Endothelial cell of umbilical vein (primary cell): ENCODE measurements at regions not wholly inside any gene's neighbourhood (a gene's known extent, or its start where the extent isn't known, plus 50 kb on each side); places are given as distances from the start of the nearest gene placed in this dataset.

Experiments
- BruUV-seq: library from RNA; stranded (reverse); fragments of 400-500 nt; replicated peaks from 2 replicates; lab custom pipeline; 2021; lab: Mats Ljungman, UMichigan
- CTCF ChIA-PET: fragments of 300-600, 350-600 bp; sonication (Branson Sonifier 250); formaldehyde crosslinking; loops from one replicate; lab custom pipeline; 2021; ENCODE audit warnings: antibody characterized with exemption, inconsistent platforms; lab: Charles Lee
- POLR2A ChIA-PET: fragments of 300-600, 350-600 bp; sonication (Branson Sonifier 250); formaldehyde crosslinking; loops from one replicate; lab custom pipeline; 2021; ENCODE audit warnings: antibody characterized with exemption, inconsistent platforms; lab: Charles Lee
- DNase-seq: peaks from one replicate; pipeline ENCODE4 v3.0.0-alpha.2; 2011; ENCODE audit warnings: low read depth, low spot score
- FAIRE-seq: peaks from 2 replicates; lab custom pipeline; 2011; peaks lifted over from hg19 to GRCh38; lab: Jason Lieb, UNC
- H2AFZ ChIP-seq: 2 replicates; pipeline ENCODE4 v1.6.0; 2012; ENCODE audit warnings: low read depth, low read length, control low read depth, inconsistent platforms
- H3K27ac ChIP-seq: 2 replicates; pipeline ENCODE4 v1.5.1; 2011; ENCODE audit warnings: low read depth, mild to moderate bottlenecking, control low read depth, low read length, moderate library complexity; ENCODE audit not compliant: insufficient read depth
- H3K27me3 ChIP-seq, 2 experiments: 2 replicates each; pipeline versions ENCODE4 v1.6.0 to v1.6.1; 2011; ENCODE audit warnings: low read length in 2 of 2, mixed read lengths in 1 of 2; ENCODE audit not compliant: control insufficient read depth in 2 of 2, insufficient read depth in 2 of 2
- H3K36me3 ChIP-seq, 2 experiments: 2 replicates in 1 of 2; 3 replicates in 1 of 2; pipeline ENCODE4 v1.5.1; 2011; ENCODE audit warnings: low read length in 2 of 2, mild to moderate bottlenecking in 1 of 2, moderate library complexity in 1 of 2; ENCODE audit not compliant: control insufficient read depth in 2 of 2, insufficient read depth in 2 of 2; ENCODE audit errors: extremely low read depth in 1 of 2
- H3K4me1 ChIP-seq: 3 replicates; pipeline ENCODE4 v1.5.1; 2011; ENCODE audit warnings: mild to moderate bottlenecking, low read length; ENCODE audit not compliant: control insufficient read depth, insufficient read depth; ENCODE audit errors: extremely low read depth
- H3K4me2 ChIP-seq: 2 replicates; pipeline ENCODE4 v1.6.1; 2011; ENCODE audit warnings: low read length, control low read depth, mixed read lengths; ENCODE audit not compliant: insufficient read depth
- H3K4me3 ChIP-seq, 3 experiments: fragments of 200-600 bp in 1 of 3; sonication (generic), shearing (Covaris generic) in 1 of 3; replicated peaks in 1 of 3; 2 replicates each; pipeline ENCODE4 v1.5.1; 2011 to 2016; ENCODE audit warnings: control low read depth in 3 of 3, low read length in 3 of 3, mild to moderate bottlenecking in 2 of 3, inconsistent platforms in 1 of 3, low read depth in 1 of 3, moderate library complexity in 1 of 3; ENCODE audit not compliant: insufficient read depth in 1 of 3
- H3K79me2 ChIP-seq: 2 replicates; pipeline ENCODE4 v1.6.0; 2012; ENCODE audit warnings: low read length, inconsistent platforms; ENCODE audit not compliant: control insufficient read depth, insufficient read depth
- H3K9ac ChIP-seq: replicated peaks from 2 replicates; pipeline ENCODE3; 2011; ENCODE audit warnings: low read length, control low read depth; ENCODE audit not compliant: insufficient read depth; ENCODE audit errors: extremely low read depth
- H3K9me1 ChIP-seq: replicated peaks from 3 replicates; pipeline ENCODE4 v1.6.0; 2011; ENCODE audit warnings: mild to moderate bottlenecking, low read length; ENCODE audit not compliant: control insufficient read depth, insufficient read depth; ENCODE audit errors: extremely low read depth
- H3K9me3 ChIP-seq: replicated peaks from 2 replicates; pipeline ENCODE4 v1.5.1; 2012; ENCODE audit warnings: low read length, inconsistent platforms; ENCODE audit not compliant: control insufficient read depth, insufficient read depth
- H4K20me1 ChIP-seq: replicated peaks from 2 replicates; pipeline ENCODE3; 2011; ENCODE audit warnings: mild to moderate bottlenecking, low read length; ENCODE audit not compliant: control insufficient read depth, insufficient read depth; ENCODE audit errors: extremely low read depth
- CTCF ChIP-seq, 2 donors: IDR thresholded peaks; 1 replicate in 1 of 2; 2 replicates in 1 of 2; pipeline ENCODE4 v1.5.1; 2011; ENCODE audit warnings: low read length in 2 of 2, mild to moderate bottlenecking in 2 of 2, moderate library complexity in 2 of 2, control low read depth in 1 of 2, inconsistent platforms in 1 of 2, low read depth in 1 of 2; ENCODE audit not compliant: insufficient read depth in 1 of 2; ENCODE audit errors: extremely low read depth in 1 of 2
- EZH2 ChIP-seq: IDR thresholded peaks from 2 replicates; pipeline ENCODE4 v1.6.1; 2012; ENCODE audit warnings: borderline replicate concordance, low read depth, mild to moderate bottlenecking, moderate library complexity, low read length, inconsistent platforms; ENCODE audit not compliant: severe bottlenecking
- FOS ChIP-seq: IDR thresholded peaks from 2 replicates; pipeline ENCODE4 v1.6.1; 2011; ENCODE audit warnings: mild to moderate bottlenecking, low read length, moderate library complexity, borderline replicate concordance; ENCODE audit not compliant: insufficient read depth
- GATA2 ChIP-seq: IDR thresholded peaks from 2 replicates; pipeline ENCODE4 v1.7.0; 2011; ENCODE audit warnings: low read depth, mild to moderate bottlenecking, moderate library complexity, mixed read lengths, low read length; ENCODE audit not compliant: insufficient read length, insufficient read depth
- JUN ChIP-seq: IDR thresholded peaks from 2 replicates; pipeline ENCODE4 v1.6.1; 2011; ENCODE audit warnings: borderline replicate concordance, low read depth; ENCODE audit not compliant: insufficient read length, insufficient read depth
- MAX ChIP-seq: IDR thresholded peaks from 2 replicates; pipeline ENCODE4 v1.6.1; 2011; ENCODE audit not compliant: insufficient read depth, insufficient read length
- MYC ChIP-seq: IDR thresholded peaks from one replicate; pipeline ENCODE4 v1.6.1; 2011; ENCODE audit warnings: mild to moderate bottlenecking, low read depth, low read length
- POLR2A ChIP-seq: IDR thresholded peaks from 2 replicates; pipeline ENCODE4 v1.6.1; 2012; ENCODE audit warnings: low read depth, mild to moderate bottlenecking, control low read depth, low read length
- POLR2AphosphoS5 ChIP-seq: IDR thresholded peaks from 2 replicates; pipeline ENCODE4 v1.6.1; 2012; ENCODE audit warnings: low read depth, mild to moderate bottlenecking, control low read depth, low read length, moderate library complexity; ENCODE audit not compliant: insufficient read depth
- dilution Hi-C: fragments of 300-500 bp; cut with MboI; formaldehyde crosslinking; loops from one replicate; pipeline ENCODE4 v1.15.0; 2019; ENCODE audit warnings: low sequenced_read_pairs; ENCODE audit not compliant: extremely low pct_ligation_motif_present
- intact Hi-C: fragments of 100-400 bp; cut with micrococcal nuclease; formaldehyde crosslinking; loops from one replicate; pipeline ENCODE4 v1.10.0; 2022

GRCh38 chr13:79918620-79919019 is 422.3 kb downstream of the SPRY2 start:
- no peak overlapping the region for H3K9ac ChIP-seq
- no peaks in the 10 kb centered on the region for H4K20me1 ChIP-seq
- dilution Hi-C loops (no loop called here), intact Hi-C loops (no loop called here)
- H3K27me3 ChIP-seq = no peaks in the 10 kb centered on the region
- H3K4me1 ChIP-seq = peaks cover 6% of the 10 kb centered on the region
- no peak for FAIRE-seq
- H3K36me3 ChIP-seq = no peaks in the 10 kb centered on the region
- H3K4me3 ChIP-seq = no peak overlapping the region
- no peak overlapping the region for H2AFZ ChIP-seq
- ChIA-PET POLR2A (interaction anchor here (0.5 kb wide), 1 partner anchor 14 kb away, joined by 3 read pairs; no protein-coding TSS in a partner anchor), CTCF (no interaction called here)
- H3K27ac ChIP-seq = no peak overlapping the region
- H3K9me1 ChIP-seq = no peaks in the 10 kb centered on the region
- H3K79me2 ChIP-seq = no peaks in the 10 kb centered on the region
- BruUV-seq = no TSS peak
- H3K9me3 ChIP-seq = no peaks in the 10 kb centered on the region
- peak; percentile 8 for DNase-seq
- TF ChIP-seq FOS (no peak), POLR2A (no peak), CTCF (IDR thresholded peaks at IDR 0.05; ENCODE audit: extremely low read depth in 1 of 2, insufficient read depth in 1 of 2, low read depth in 1 of 2, low read length in 2 of 2) (no peak), EZH2 (no peak), JUN (no peak), MAX (no peak), MYC (no peak), POLR2AphosphoS5 (no peak), GATA2 (no peak)
- no peak overlapping the region for H3K4me2 ChIP-seq
